H7 (cell line): ENCODE measurements at regions not wholly inside any gene's neighbourhood (a gene's known extent, or its start where the extent isn't known, plus 50 kb on each side); places are given as distances from the start of the nearest gene placed in this dataset.
"Not testable (repeated sequence)": the region's sequence is repeated elsewhere in the genome, so short reads cannot be mapped to it uniquely, and the experiment has no call there.

Experiments
- DNase-seq: peaks from one replicate; pipeline ENCODE4 v3.0.0; 2012
- H3K27me3 ChIP-seq: 2 replicates; pipeline ENCODE4 v1.6.0; 2011; ENCODE audit warnings: mild to moderate bottlenecking, low read length; ENCODE audit not compliant: control insufficient read depth, insufficient read depth
- H3K36me3 ChIP-seq: replicated peaks from 2 replicates; pipeline ENCODE4 v1.5.1; 2011; ENCODE audit warnings: low read length; ENCODE audit not compliant: control insufficient read depth, insufficient read depth
- H3K4me3 ChIP-seq: 2 replicates; pipeline ENCODE4 v1.5.1; 2011; ENCODE audit warnings: low read depth, mild to moderate bottlenecking, control low read depth, low read length, moderate library complexity; ENCODE audit not compliant: insufficient read depth

GRCh38 chr2:156769802-156770201 is 333.6 kb downstream of the GPD2 start:
- DNase-seq: no peak
- Histone ChIP-seq H3K36me3 (no peaks in the 10 kb centered on the region), H3K27me3 (no peaks in the 10 kb centered on the region), H3K4me3 (no peak overlapping the region)

- DNase-seq: no peak
- no peaks in the 10 kb centered on the region for H3K36me3 ChIP-seq
- H3K27me3 ChIP-seq: no peaks in the 10 kb centered on the region
- no peak overlapping the region for H3K4me3 ChIP-seq
Observed at GRCh38 chr2:156778916-156779315, 342.7 kb downstream of the GPD2 start.

GRCh38 chr2:156779416-156780120 is 343.4 kb downstream of the GPD2 start:
- no peak for DNase-seq
- Histone ChIP-seq H3K36me3 (no peaks in the 10 kb centered on the region), H3K4me3 (no peak overlapping the region), H3K27me3 (no peaks in the 10 kb centered on the region)

- H3K36me3 ChIP-seq, H3K27me3 ChIP-seq, DNase-seq, H3K4me3 ChIP-seq: not testable (repeated sequence)
Observed at GRCh38 chr2:156781677-156782076, 345.5 kb downstream of the GPD2 start.

- H3K4me3 ChIP-seq: no peak overlapping the region
- H3K36me3 ChIP-seq: no peaks in the 10 kb centered on the region
- H3K27me3 ChIP-seq: no peaks in the 10 kb centered on the region
- DNase-seq: no peak
Observed at GRCh38 chr2:156784020-156784701, 348.0 kb downstream of the GPD2 start.

- no peak for DNase-seq
- Histone ChIP-seq H3K27me3 (no peaks in the 10 kb centered on the region), H3K36me3 (no peaks in the 10 kb centered on the region), H3K4me3 (no peak overlapping the region)
Observed at GRCh38 chr2:156787517-156787916, 351.3 kb downstream of the GPD2 start.

GRCh38 chr2:156790343-156791037 is 354.3 kb downstream of the GPD2 start:
- Histone ChIP-seq H3K36me3 (no peaks in the 10 kb centered on the region), H3K27me3 (no peaks in the 10 kb centered on the region), H3K4me3 (no peak overlapping the region)
- no peak for DNase-seq

GRCh38 chr2:156792242-156792840 is 356.2 kb downstream of the GPD2 start:
- Histone ChIP-seq H3K27me3 (no peaks in the 10 kb centered on the region), H3K4me3 (no peak overlapping the region), H3K36me3 (no peaks in the 10 kb centered on the region)
- DNase-seq: no peak

GRCh38 chr2:156797832-156798231 is 361.7 kb downstream of the GPD2 start:
- Histone ChIP-seq H3K36me3 (no peaks in the 10 kb centered on the region), H3K4me3 (no peak overlapping the region), H3K27me3 (no peaks in the 10 kb centered on the region)
- no peak for DNase-seq

GRCh38 chr2:156800065-156800653 is 364.0 kb downstream of the GPD2 start:
- no peaks in the 10 kb centered on the region for H3K36me3 ChIP-seq
- no peak for DNase-seq
- no peaks in the 10 kb centered on the region for H3K27me3 ChIP-seq
- no peak overlapping the region for H3K4me3 ChIP-seq

GRCh38 chr2:156800781-156801361 is 364.7 kb downstream of the GPD2 start:
- Histone ChIP-seq H3K27me3 (no peaks in the 10 kb centered on the region), H3K36me3 (no peaks in the 10 kb centered on the region), H3K4me3 (no peak overlapping the region)
- DNase-seq: no peak

- H3K27me3 ChIP-seq: no peaks in the 10 kb centered on the region
- no peak for DNase-seq
- no peaks in the 10 kb centered on the region for H3K36me3 ChIP-seq
- H3K4me3 ChIP-seq: no peak overlapping the region
Observed at GRCh38 chr2:156803243-156803642, 367.1 kb downstream of the GPD2 start.

GRCh38 chr2:156803967-156804366 is 367.8 kb downstream of the GPD2 start:
- no peaks in the 10 kb centered on the region for H3K36me3 ChIP-seq
- DNase-seq: no peak
- H3K27me3 ChIP-seq: no peaks in the 10 kb centered on the region
- H3K4me3 ChIP-seq: no peak overlapping the region

GRCh38 chr2:156810094-156810493 is 373.9 kb downstream of the GPD2 start:
- DNase-seq: no peak
- H3K4me3 ChIP-seq: no peak overlapping the region

More at GRCh38 chr2:156810094-156810493, 373.9 kb downstream of the GPD2 start:
- Histone ChIP-seq H3K36me3 (no peaks in the 10 kb centered on the region), H3K27me3 (no peaks in the 10 kb centered on the region)
